ENCODE measurements at regions not wholly inside any gene's neighbourhood (a gene's known extent, or its start where the extent isn't known, plus 50 kb on each side); places are given as distances from the start of the nearest gene placed in this dataset.
A peak's percentile ranks its signal among the peaks of the same experiment; 100 is the strongest.
"Not testable (repeated sequence)": the region's sequence is repeated elsewhere in the genome, so short reads cannot be mapped to it uniquely, and the experiment has no call there.

GRCh38 chr7:79775911-79776310, 322.4 kb upstream of the MAGI2 start:
- DNase-seq: no peak

- no peak for DNase-seq
Observed at GRCh38 chr7:79774150-79774549, 320.7 kb upstream of the MAGI2 start.

- DNase-seq: no peak
Observed at GRCh38 chr7:79770970-79771369, 317.5 kb upstream of the MAGI2 start.

- DNase-seq: no peak
Observed at GRCh38 chr7:79770063-79770462, 316.6 kb upstream of the MAGI2 start.

- DNase-seq: not testable (repeated sequence)
Observed at GRCh38 chr7:79767876-79768560, 314.6 kb upstream of the MAGI2 start.

GRCh38 chr7:79767192-79767591, 313.7 kb upstream of the MAGI2 start:
- not testable (repeated sequence) for DNase-seq

- DNase-seq: no peak
Observed at GRCh38 chr7:79761876-79762429, 308.5 kb upstream of the MAGI2 start.

GRCh38 chr7:79750941-79751340, 297.5 kb upstream of the MAGI2 start:
- DNase-seq: not testable (repeated sequence)

- DNase-seq: no peak
Observed at GRCh38 chr7:79749856-79750255, 296.4 kb upstream of the MAGI2 start.

GRCh38 chr7:79741684-79742083, 288.2 kb upstream of the MAGI2 start:
- no peak for DNase-seq

GRCh38 chr7:79740076-79740475, 286.6 kb upstream of the MAGI2 start:
- no peak for DNase-seq

GRCh38 chr7:79739036-79739709, 285.7 kb upstream of the MAGI2 start:
- DNase-seq: not testable (repeated sequence)

- no peak for DNase-seq
Observed at GRCh38 chr7:79736418-79736817, 283.0 kb upstream of the MAGI2 start.

GRCh38 chr7:79735012-79735411, 281.5 kb upstream of the MAGI2 start:
- DNase-seq: no peak

GRCh38 chr7:79734181-79734580, 280.7 kb upstream of the MAGI2 start:
- no peak for DNase-seq

- no peak for DNase-seq
Observed at GRCh38 chr7:79732535-79732934, 279.1 kb upstream of the MAGI2 start.

- DNase-seq: no peak
Observed at GRCh38 chr7:79730971-79731370, 277.5 kb upstream of the MAGI2 start.

- no peak for DNase-seq
Observed at GRCh38 chr7:79723833-79724618, 270.6 kb upstream of the MAGI2 start.

- DNase-seq: no peak
Observed at GRCh38 chr7:79722217-79722616, 268.8 kb upstream of the MAGI2 start.

GRCh38 chr7:79719216-79719615, 265.7 kb upstream of the MAGI2 start:
- DNase-seq: no peak

GRCh38 chr7:79716329-79716728, 262.9 kb upstream of the MAGI2 start:
- DNase-seq: no peak

GRCh38 chr7:79714081-79714480, 260.6 kb upstream of the MAGI2 start:
- no peak for DNase-seq

- DNase-seq: peak; percentile 7 to 43
Observed at GRCh38 chr7:79713276-79713675, 259.8 kb upstream of the MAGI2 start.

- DNase-seq: no peak
Observed at GRCh38 chr7:79711660-79712059, 258.2 kb upstream of the MAGI2 start.
